NCI-H2227 (cell line): ENCODE measurements at regions not wholly inside any gene's neighbourhood (a gene's known extent, or its start where the extent isn't known, plus 50 kb on each side); places are given as distances from the start of the nearest gene placed in this dataset.
"Not testable (repeated sequence)": the region's sequence is repeated elsewhere in the genome, so short reads cannot be mapped to it uniquely, and the experiment has no call there.

Source experiments
- DNase-seq: peaks from one replicate; lab custom pipeline; 2025; ENCODE audit not compliant: unreplicated experiment; lab: John Stamatoyannopoulos, UW

GRCh38 chr9:96067004-96067403, 191.5 kb downstream of the ERCC6L2 start:
- DNase-seq = no peak

DNA sequence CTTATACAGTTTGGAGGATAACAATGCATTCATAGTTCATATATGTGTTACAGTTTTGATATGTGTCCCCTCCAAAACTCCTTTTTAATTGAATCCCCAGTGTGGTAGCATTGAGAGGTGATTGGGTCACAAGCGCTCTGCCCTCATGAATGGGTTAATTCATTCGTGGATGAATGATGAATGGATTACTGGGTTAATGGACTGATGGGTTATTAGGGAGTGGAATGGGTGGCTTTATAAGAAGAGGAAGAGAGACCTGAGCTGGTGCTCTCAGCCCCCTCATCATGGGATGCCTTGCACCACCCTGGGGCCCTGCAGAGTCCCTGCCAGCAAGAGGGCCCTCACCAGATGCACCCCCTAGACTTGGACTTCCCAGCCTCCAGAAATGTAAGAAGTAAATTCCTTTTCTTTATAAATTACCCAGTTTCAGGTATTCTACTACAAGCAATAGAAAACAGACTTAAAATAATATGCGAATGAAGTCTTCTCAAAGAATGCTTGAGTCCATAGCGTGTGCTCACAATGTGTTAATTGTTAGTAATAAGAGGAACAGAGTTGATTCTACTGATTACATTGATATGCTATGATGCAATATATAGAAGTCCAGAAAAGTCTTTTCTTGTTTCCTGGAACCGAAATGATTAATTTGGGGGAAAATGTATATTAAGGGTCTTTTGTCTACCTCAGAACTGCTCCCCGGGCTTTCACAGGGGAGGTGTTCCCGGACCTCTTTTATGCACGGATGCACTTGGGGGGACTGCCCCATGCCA, 190.2 kb downstream of the ERCC6L2 start:
- no peak for DNase-seq

DNA sequence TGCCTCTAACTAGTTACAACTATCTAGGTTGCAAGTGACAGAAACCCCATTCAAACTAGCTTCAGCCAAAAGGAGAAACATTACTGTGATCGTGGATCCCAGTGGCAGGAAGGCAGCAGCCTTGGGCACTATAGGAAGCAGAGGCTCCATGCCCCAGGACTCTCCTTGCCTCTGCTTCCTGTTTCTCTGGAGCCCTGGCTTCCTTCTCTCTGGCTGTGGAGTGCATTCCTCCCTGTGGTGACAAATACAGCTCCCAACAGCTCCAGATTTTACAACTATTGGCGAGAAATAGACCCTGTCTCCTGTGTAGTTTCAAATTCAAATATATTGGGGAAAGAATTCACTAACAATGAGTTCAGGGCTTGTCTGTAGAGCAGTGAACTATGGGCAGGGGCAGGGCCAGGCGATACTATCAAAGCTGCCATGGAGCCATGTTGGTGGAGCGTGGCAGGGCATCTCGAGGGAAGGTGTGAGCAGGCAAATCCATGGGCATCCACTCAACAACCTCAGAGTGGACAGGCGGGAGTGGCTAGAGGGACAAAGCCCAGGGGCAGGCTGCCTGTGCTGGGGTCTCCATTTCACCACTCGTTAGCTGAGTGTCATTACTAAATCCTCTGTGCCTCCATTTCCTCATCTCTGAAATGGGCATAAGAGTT, 189.5 kb downstream of the ERCC6L2 start:
- no peak for DNase-seq

- no peak for DNase-seq
Measured at GRCh38 chr9:96062854-96063253, 187.4 kb downstream of the ERCC6L2 start.

GRCh38 chr9:96062031-96062430, 186.5 kb downstream of the ERCC6L2 start:
- no peak for DNase-seq

DNA sequence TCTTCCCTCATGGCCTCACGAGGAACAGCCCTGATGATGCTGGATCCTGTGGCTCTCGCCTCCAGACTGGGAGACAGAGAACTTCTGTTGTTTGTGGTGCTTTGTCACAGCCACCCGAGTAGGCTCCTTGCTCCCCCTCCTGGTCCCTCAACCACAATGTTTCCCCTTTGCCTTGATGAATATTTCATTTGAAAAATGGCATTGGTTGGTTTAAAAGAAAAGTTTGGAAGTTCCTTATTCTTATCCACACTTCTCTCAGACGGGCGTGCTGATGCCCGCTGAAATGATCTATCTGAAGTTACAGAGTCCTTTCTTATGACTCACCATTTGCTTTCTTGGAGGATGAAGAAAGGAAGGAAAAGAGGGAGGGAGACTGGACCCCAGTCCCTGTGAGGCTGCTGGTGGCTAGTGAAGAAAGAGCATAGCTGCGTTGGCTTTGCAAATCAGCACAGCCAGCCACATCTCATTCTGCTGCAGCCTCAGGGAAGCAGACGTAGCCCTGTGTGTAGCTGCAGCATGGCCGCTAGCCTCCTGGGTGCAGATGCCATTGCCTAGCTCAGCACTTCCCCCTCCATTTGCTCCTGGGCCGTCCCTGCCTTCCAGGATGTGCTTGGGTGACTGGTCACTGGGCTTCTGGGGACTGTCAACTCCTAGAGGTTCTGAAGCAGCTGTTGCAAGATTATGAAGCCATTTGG, 185.9 kb downstream of the ERCC6L2 start:
- no peak for DNase-seq

GRCh38 chr9:96058218-96058617, 182.7 kb downstream of the ERCC6L2 start:
- DNase-seq = no peak

DNA sequence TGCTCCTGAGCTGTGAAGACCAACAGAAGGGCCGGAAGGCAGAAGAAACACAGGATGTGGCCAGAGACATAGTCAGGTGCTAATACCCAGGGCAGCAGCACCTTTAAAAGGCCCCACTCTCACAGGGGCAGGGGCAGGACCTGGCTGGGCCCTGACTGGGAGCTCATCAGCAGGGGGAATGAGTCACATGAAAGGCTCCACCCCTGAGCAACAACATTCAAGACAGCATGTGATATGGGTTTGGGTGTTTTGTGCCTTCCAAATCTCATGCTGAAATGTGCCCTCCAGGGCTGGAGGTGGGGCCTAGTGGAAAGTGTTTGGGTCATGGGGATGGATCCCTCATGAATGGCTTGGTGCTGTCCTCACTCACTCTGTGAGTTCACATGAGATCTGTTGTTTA, 181.7 kb downstream of the ERCC6L2 start:
- no peak for DNase-seq

DNA sequence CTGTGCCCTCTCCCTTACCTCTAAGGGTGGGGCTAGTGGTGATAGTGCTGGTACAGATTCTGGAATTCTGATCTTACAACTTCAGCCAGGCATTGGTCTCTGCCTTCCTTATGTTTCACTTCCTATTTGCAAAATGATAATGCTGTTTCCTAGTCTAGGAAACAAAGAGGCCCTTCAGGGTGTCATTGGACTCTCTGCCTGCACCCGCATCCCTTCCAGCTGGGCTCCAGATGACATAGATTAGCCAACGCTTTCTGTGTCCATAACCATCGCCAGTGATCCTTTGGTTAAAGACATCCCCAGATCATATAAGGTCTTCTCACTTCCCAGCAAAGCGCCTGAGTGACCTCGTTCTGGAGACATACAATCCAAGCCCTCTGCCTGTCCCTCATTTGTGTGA, 180.7 kb downstream of the ERCC6L2 start:
- no peak for DNase-seq

- DNase-seq = not testable (repeated sequence)
Measured at GRCh38 chr9:96054248-96054647, 178.8 kb downstream of the ERCC6L2 start.

- no peak for DNase-seq
Measured at GRCh38 chr9:96052686-96053085, 177.2 kb downstream of the ERCC6L2 start.

- DNase-seq = no peak
Measured at GRCh38 chr9:96051423-96051822, 175.9 kb downstream of the ERCC6L2 start.

GRCh38 chr9:96050861-96051155, 175.3 kb downstream of the ERCC6L2 start:
- no peak for DNase-seq

DNA sequence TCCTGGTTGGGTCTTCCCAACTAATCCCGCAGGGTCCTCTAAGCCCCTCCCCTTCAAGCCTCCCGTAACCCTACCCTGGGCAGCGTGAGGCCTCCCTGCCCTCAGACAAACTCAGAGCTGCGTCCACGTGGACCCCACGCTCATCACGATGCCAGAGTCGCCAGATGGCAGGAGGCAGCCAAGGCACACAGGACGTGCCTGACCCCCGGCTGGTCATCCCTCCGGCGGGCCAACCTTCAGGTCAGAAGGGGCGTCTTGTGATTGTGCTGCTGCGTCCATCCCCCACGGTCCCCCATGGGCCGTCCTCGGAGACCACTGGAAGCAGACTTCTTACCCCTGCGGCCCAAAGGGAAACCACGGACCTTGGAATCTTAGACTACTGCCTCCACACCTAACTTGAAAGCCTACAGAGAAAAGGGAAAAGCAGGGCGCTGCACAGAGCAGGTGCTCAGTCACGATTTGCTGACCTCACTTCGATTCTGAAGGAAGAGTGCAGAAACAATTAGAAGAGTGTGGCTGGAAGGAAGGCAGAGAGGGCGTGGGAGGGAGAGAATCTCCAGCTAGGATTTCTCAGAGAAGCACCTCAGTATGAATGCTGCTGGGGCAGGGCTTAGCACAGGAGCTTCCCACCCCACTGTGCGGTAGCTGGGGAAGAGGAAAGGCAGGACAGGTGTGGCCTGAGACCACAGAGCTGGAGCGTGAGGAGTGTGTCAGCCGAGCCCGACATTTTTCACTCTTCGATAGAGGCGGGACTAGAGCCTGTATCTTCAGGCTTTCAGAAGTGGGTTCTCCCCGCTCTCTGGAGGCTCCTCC, 174.8 kb downstream of the ERCC6L2 start:
- no peak for DNase-seq

DNA sequence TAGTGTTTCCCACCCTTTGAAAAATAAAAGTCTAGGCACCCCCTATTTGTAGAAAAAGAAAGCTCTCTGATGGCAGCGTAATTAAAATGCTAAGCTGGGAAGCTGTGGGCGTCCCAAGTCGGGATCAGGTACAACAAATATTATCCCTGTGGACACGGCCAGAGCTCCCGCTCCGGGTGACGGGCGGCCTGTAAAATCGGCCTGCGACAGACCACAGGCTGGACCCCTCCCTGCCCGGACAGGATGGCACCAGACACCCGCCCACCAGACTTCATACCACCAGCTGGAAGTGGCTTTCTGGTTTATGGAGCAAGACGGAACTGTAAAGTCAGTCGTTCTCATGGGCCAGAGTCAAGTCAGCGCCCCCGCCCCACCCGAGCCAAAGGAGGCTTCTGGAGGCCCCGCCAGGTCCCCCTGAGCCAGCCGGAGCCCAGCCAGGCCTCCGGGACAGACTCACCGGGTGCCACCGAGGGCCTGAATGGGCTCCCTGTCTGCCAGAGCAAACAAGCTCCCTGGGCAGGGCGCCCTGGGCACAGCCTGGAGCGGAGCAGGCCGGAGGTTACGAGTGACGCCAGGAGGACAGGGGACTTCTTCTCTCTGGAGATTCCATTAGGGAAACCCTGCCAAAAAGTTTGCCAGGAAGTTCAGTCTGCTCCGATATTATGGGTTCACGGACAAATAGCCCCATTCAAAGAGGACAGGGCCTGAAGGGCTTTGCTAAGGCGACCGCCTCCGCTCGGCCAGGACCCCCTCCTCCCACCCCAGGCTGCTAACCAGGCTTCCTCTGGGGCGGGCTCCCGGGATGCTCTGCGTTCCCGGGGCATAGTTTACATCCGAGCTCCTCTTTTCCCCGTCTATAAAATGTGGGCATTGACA, 173.7 kb downstream of the ERCC6L2 start:
- no peak for DNase-seq

GRCh38 chr9:96048104-96048955, 172.8 kb downstream of the ERCC6L2 start:
- peak; percentile 17 for DNase-seq

- DNase-seq = no peak
Measured at GRCh38 chr9:96047741-96048103, 172.2 kb downstream of the ERCC6L2 start.

GRCh38 chr9:96047116-96047639, 171.7 kb downstream of the ERCC6L2 start:
- DNase-seq = no peak

DNA sequence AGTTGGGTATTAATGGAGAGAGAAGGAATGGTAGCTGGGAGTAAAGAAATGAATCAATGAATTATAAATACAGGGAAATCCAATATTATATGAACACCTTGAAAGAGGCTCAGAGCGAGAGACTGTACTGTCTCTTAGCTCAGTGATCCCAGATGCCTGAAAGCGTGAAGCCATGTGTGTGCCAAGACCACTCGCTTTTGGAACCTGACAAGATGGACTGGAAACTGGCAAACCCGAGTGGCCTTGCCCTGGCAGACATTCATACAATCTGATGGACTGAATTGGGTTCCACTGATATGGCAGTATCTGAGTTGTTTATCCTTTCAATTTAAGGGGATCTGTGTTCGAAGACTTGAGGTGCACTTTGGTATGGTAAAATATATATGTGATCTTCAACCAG, 170.3 kb downstream of the ERCC6L2 start:
- no peak for DNase-seq
